Pancreas (tissue), 10 donors: ENCODE measurements at regions not wholly inside any gene's neighbourhood (a gene's known extent, or its start where the extent isn't known, plus 50 kb on each side); places are given as distances from the start of the nearest gene placed in this dataset.

Experiments used
- ATAC-seq, 4 donors: fragments of 200-7000 bp; cut with Tn5 transposase; one replicate each; pipeline versions ENCODE4 v1.8.0 to v1.9.1; 2020; ENCODE audit warnings: mild to moderate bottlenecking in 4 of 4, moderate library complexity in 4 of 4
- DNase-seq, 6 donors: peaks; one replicate each; pipeline ENCODE4 v3.0.0-alpha.2; 2020
- FAIRE-seq: peaks from 2 replicates; lab custom pipeline; 2012; peaks lifted over from hg19 to GRCh38; lab: Jason Lieb, UNC
- H3K27ac ChIP-seq, 4 donors: fragments of 200-600 bp; sonication (generic); 1 replicate in 3 of 4; 2 replicates in 1 of 4; pipeline versions ENCODE4 v1.5.0 to v1.8.0; 2020
- H3K27me3 ChIP-seq, 4 donors: fragments of 200-600 bp; one replicate each; pipeline ENCODE4 v1.8.0; 2021
- H3K36me3 ChIP-seq, 3 donors: fragments of 200-600 bp; sonication (generic) in 1 of 3; one replicate each; pipeline versions ENCODE4 v1.5.0 to v1.8.0; 2020 to 2021
- H3K4me1 ChIP-seq, 3 donors: fragments of 200-600 bp; one replicate each; pipeline ENCODE4 v1.8.0; 2021
- H3K4me3 ChIP-seq, 4 donors: fragments of 200-600 bp; sonication (generic) in 2 of 4; one replicate each; pipeline versions ENCODE4 v1.5.0 to v1.8.0; 2020 to 2021
- H3K9me3 ChIP-seq, 4 donors: fragments of 200-600 bp; one replicate each; pipeline ENCODE4 v1.8.0; 2021
- WGBS, 2 donors: extraction: QIAGEN DNeasy Blood & Tissue Kit; methylation state at CpG; one replicate each; pipeline ENCODE4 v1.1.7; 2013; 5-methylcytosine and 5-hydroxymethylcytosine counted together
- intact Hi-C, 3 donors: fragments of 100-400 bp; cut with DNase I; formaldehyde crosslinking; loops; one replicate each; pipeline versions ENCODE4 v1.11.1 to v1.14.2; 2022
- TF ChIP-seq, protein P1 (sequence below), 4 donors: fragments of 200-600 bp; sonication (generic) in 3 of 4; IDR thresholded peaks; one replicate each; pipeline versions ENCODE4 v1.5.0 to v1.8.0; 2021; ENCODE audit warnings: antibody characterized with exemption in 4 of 4
- donor health status: healthy with polysubstance abuse.
- donor health status: DM: no; HTN: no; CAD: no; lungs with moderate emphysema.
- donor health status: DM: no; HTN: no; CAD: no.
- donor health status: control.
- donor health status: control.
- donor health status: Bipolar disorder and iron deficiency.
- donor health status: DM: yes; HTN: yes; CAD: no.
- donor health status: DM: no; HTN: no; CAD: no.
- donor health status: DM: no; HTN: no; CAD: no.
- donor health status: DM: yes; HTN: yes; CAD: no.

DNA sequence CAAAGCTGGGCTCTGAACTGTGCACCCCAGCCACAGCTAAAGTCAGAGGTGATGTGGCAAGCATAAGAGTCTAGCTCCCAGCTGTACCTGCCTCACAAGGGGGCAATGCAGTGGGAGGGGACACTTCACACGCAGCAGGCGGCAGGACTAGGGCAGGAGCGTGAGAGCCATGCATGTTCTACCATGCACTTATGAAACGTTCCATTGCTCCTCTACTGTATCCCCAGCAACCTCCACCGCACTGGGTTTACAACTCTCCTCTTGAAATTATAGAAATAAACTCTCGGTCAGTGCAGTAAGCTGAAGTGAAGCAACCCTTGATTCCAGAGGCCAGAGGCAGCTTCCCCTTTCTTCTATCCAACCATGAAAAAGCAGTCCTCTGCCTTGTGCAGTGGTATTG is 298.6 kb upstream of the STT3B start:
- peak in 3 of 4 donors; percentile 24 to 51 (median 50) for ATAC-seq
- no peak overlapping the region for H3K4me3 ChIP-seq
- TF ChIP-seq, protein P1, sequence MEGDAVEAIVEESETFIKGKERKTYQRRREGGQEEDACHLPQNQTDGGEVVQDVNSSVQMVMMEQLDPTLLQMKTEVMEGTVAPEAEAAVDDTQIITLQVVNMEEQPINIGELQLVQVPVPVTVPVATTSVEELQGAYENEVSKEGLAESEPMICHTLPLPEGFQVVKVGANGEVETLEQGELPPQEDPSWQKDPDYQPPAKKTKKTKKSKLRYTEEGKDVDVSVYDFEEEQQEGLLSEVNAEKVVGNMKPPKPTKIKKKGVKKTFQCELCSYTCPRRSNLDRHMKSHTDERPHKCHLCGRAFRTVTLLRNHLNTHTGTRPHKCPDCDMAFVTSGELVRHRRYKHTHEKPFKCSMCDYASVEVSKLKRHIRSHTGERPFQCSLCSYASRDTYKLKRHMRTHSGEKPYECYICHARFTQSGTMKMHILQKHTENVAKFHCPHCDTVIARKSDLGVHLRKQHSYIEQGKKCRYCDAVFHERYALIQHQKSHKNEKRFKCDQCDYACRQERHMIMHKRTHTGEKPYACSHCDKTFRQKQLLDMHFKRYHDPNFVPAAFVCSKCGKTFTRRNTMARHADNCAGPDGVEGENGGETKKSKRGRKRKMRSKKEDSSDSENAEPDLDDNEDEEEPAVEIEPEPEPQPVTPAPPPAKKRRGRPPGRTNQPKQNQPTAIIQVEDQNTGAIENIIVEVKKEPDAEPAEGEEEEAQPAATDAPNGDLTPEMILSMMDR (IDR thresholded peaks at IDR 0.05) = no peak
- H3K27me3 ChIP-seq = no peaks in the 10 kb centered on the region
- no peaks in the 10 kb centered on the region for H3K36me3 ChIP-seq
- H3K9me3 ChIP-seq = no peaks in the 10 kb centered on the region
- 66 to 76% methylated on average over 6 of the region's 6 CpGs for WGBS, 2 donors
- DNase-seq = no peak
- intact Hi-C loops = no loop called here
- no peak overlapping the region for H3K27ac ChIP-seq
- no peaks in the 10 kb centered on the region for H3K4me1 ChIP-seq
- no peak for FAIRE-seq

DNA sequence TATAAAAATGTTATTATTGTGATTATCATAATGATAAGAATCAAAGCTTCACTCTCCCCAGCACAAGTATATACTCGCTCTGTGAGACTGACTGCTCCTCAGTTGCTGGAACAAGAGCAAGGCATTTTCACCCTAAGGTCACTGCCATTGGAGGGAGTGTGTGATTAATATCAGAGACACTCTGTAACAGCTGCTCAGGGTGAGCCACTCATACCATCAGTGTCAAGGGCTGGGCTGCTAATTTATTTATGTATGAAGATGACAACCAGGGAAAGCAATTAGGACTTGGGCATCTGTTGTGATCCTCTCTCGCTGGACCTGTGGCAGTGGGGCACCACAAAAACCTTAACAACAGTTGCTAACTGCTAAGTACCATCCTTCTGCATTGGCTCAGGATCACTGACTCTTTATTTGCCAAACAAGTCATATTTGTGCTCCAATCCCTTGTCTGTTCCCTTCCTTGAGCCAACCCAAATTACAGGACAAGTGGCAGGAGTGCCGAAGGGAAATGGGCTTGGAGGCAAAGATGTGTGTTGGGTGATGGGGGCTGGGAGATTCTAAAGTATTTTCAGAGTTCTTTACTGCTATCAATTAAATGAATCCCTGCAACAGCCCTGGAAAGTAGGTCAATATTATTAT is 297.5 kb upstream of the STT3B start:
- DNase-seq (no peak), ATAC-seq (peak in 2 of 4 donors; percentile 52 to 53), FAIRE-seq (no peak)
- Histone ChIP-seq H3K4me1 (no peaks in the 10 kb centered on the region), H3K27ac (no peak overlapping the region), H3K4me3 (no peak overlapping the region), H3K27me3 (no peaks in the 10 kb centered on the region), H3K9me3 (no peaks in the 10 kb centered on the region), H3K36me3 (no peaks in the 10 kb centered on the region)
- intact Hi-C loops = no loop called here
- TF ChIP-seq, protein P1 (IDR thresholded peaks at IDR 0.05) = no peak
- 80 to 81% methylated on average over 3 of the region's 3 CpGs for WGBS, 2 donors

DNA sequence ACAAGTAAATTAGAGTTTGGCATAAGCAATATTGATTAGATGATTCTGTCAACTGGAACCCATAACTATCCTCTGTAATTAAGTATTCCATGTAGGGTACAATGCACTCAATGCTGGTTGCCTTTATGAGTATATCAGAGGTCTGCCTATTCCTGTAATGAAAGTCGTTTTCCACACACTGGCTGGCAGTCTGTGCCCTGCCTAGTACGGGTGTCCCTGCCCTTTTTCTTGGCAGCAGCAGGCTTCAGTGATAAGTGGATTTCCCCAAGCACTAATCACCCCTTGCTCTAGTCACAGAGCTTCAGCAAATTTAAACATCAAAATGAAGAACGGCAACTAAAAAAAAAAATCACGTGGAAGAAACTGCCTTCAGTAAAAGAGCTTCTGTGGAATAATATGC is 294.8 kb upstream of the STT3B start:
- FAIRE-seq (no peak), DNase-seq (no peak), ATAC-seq (peak in 1 of 4 donors; percentile 24)
- no peaks in the 10 kb centered on the region for H3K36me3 ChIP-seq
- H3K27me3 ChIP-seq = no peaks in the 10 kb centered on the region
- H3K9me3 ChIP-seq = no peaks in the 10 kb centered on the region
- 33 to 41% methylated on average over 4 of the region's 4 CpGs for WGBS, 2 donors
- TF ChIP-seq, protein P1 (IDR thresholded peaks at IDR 0.05) = no peak
- H3K27ac ChIP-seq = no peak overlapping the region
- intact Hi-C loops = no loop called here
- no peaks in the 10 kb centered on the region for H3K4me1 ChIP-seq
- H3K4me3 ChIP-seq = no peak overlapping the region

DNA sequence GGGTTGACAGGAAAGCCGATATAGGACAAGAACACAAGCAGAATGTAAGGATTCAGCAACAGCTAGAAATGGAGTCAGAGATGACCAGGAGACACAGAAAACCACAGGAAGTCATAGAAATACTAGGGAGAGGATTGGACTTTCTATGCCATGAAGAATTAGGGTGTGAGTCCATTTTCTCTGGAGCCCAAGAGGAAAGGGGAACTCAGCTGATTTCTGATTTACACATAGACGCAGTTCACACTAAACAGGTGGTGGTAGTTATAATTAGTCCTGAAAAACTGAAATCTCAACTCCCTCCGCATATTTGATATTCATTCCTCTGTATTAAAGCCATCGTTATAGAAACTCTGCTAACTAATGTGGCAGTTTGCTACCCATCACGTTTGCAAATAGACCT is 292.7 kb upstream of the STT3B start:
- no peak overlapping the region for H3K4me3 ChIP-seq
- TF ChIP-seq, protein P1 (IDR thresholded peaks at IDR 0.05) = no peak
- no peaks in the 10 kb centered on the region for H3K36me3 ChIP-seq
- no peaks in the 10 kb centered on the region for H3K4me1 ChIP-seq
- intact Hi-C loops = no loop called here
- H3K27me3 ChIP-seq = no peaks in the 10 kb centered on the region
- no peak overlapping the region for H3K27ac ChIP-seq
- ATAC-seq (no peak), DNase-seq (no peak), FAIRE-seq (no peak)
- WGBS, 2 donors = 80% methylated on average over 5 of the region's 5 CpGs
- H3K9me3 ChIP-seq = no peaks in the 10 kb centered on the region

DNA sequence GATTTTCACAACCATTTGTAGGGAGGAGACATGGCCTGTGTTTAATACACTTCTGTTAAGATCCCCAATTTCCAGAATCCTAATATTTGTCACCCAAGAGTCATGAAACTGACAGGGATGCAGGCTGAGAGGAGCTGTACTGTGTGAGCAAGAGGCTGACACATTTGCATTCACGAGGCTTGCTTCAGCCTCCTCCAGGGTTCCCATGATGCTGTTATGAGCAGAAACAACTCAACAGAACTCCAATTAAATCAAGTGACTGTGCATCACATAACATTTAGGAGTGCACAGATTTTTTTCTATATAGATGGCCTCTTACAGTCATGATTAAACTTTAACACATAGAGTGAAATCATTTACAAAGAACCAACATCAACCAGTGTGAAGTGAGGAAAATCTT is 292.3 kb upstream of the STT3B start:
- Histone ChIP-seq H3K27me3 (no peaks in the 10 kb centered on the region), H3K4me1 (no peaks in the 10 kb centered on the region), H3K4me3 (no peak overlapping the region), H3K9me3 (no peaks in the 10 kb centered on the region), H3K36me3 (no peaks in the 10 kb centered on the region), H3K27ac (no peak overlapping the region)
- intact Hi-C loops = no loop called here
- 40 to 47% methylated on average over 1 of the region's 1 CpG for WGBS, 2 donors
- no peak for DNase-seq
- FAIRE-seq = no peak
- TF ChIP-seq, protein P1 (IDR thresholded peaks at IDR 0.05) = no peak
- ATAC-seq = no peak
